ENCODE measurements at regions not wholly inside any gene's neighbourhood (a gene's known extent, or its start where the extent isn't known, plus 50 kb on each side); places are given as distances from the start of the nearest gene placed in this dataset.

DNA sequence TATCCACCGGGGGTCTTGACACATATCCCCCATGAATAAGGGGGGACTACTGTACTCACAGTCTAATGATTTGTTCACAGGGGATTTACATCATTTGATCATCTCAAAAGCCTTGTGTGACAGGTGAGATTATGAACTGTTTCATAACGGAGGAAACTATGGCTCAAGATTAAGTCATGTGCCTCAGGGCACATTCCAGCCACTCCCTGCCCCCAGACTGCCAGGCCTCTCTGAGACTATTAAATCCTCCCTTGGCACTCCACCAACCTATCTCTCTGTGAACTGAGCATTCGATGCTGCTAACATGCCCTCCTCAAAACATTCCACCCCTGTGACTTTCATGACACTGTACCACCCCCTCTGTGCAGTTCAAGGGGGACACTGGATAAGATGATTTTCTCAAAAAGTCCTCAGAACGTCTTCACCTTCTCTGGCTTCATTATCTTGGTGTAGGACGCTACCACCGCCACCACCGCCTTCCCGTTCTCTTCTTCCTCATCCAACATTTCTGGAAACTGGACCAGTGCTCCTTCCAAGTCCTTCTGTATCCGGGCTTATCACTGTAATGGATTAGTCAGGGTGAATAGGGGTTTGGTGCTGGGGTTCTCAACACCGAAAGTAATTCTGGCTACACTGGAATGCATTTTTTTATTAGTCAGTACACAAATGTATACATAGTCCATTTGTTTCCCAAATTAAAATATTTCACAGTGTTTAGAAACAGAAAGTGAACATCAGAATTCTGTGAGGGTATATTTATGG lies 169.6 kb downstream of the KCNS3 start:
- Histone ChIP-seq H4K20me1 (ENCODE audit: insufficient read depth, low read length) (no peaks in the 10 kb centered on the region), H3K27me3 (ENCODE audit: insufficient read depth, low read length) (no peaks in the 10 kb centered on the region), H3K79me2 (ENCODE audit: insufficient read depth, low read length) (no peaks in the 10 kb centered on the region), H3F3A (ENCODE audit: insufficient read depth, low read length) (no peaks in the 10 kb centered on the region), H3K9me2 (ENCODE audit: low read depth, low read length) (no peaks in the 10 kb centered on the region), H3K4me3 (ENCODE audit: low read depth, low read length, poor library complexity, severe bottlenecking) (no peak overlapping the region), H2AFZ (ENCODE audit: low read length) (no peak overlapping the region), H3K9ac (ENCODE audit: low read length) (no peak overlapping the region), H3K4me1 (ENCODE audit: insufficient read depth, low read length, severe bottlenecking) (no peaks in the 10 kb centered on the region), H3K9me3 (ENCODE audit: low read length) (no peaks in the 10 kb centered on the region), H3K4me2 (ENCODE audit: low read length) (no peak overlapping the region), H3K27ac (ENCODE audit: low read depth, low read length, poor library complexity, severe bottlenecking) (no peak overlapping the region), H3K36me3 (ENCODE audit: insufficient read depth, low read length) (no peaks in the 10 kb centered on the region)
- no peak for TF ChIP-seq EZH2 (IDR thresholded peaks at IDR 0.05; ENCODE audit: borderline replicate concordance, low read length)
- TF ChIP-seq, protein P1, sequence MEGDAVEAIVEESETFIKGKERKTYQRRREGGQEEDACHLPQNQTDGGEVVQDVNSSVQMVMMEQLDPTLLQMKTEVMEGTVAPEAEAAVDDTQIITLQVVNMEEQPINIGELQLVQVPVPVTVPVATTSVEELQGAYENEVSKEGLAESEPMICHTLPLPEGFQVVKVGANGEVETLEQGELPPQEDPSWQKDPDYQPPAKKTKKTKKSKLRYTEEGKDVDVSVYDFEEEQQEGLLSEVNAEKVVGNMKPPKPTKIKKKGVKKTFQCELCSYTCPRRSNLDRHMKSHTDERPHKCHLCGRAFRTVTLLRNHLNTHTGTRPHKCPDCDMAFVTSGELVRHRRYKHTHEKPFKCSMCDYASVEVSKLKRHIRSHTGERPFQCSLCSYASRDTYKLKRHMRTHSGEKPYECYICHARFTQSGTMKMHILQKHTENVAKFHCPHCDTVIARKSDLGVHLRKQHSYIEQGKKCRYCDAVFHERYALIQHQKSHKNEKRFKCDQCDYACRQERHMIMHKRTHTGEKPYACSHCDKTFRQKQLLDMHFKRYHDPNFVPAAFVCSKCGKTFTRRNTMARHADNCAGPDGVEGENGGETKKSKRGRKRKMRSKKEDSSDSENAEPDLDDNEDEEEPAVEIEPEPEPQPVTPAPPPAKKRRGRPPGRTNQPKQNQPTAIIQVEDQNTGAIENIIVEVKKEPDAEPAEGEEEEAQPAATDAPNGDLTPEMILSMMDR (IDR thresholded peaks at IDR 0.05; ENCODE audit: low read length): no peak

DNA sequence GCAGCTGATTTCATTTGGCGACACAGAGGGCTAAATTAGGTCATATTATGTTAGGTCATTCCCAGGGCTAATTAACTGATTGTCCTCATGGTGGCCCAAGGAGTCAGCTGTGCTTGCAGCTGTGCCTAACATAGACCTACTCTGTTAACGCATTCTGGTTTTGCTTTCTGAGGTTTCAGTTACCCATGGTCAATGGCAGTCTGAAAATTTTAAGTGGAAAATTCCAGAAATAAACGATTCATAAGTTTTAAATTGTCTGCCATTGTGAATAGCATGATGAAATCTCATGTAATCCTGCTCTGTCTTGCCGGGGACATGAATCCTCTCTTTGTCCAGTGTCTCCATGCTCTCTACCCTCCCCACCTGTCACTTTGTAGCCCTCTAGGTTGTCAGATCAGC lies 168.7 kb downstream of the KCNS3 start:
- no peak overlapping the region for H3K4me3 ChIP-seq (ENCODE audit: low read depth, low read length, poor library complexity, severe bottlenecking)
- H3K9me3 ChIP-seq (ENCODE audit: low read length): no peaks in the 10 kb centered on the region
- no peaks in the 10 kb centered on the region for H3K36me3 ChIP-seq (ENCODE audit: insufficient read depth, low read length)
- no peak overlapping the region for H3K4me2 ChIP-seq (ENCODE audit: low read length)
- no peak overlapping the region for H3K27ac ChIP-seq (ENCODE audit: low read depth, low read length, poor library complexity, severe bottlenecking)
- H2AFZ ChIP-seq (ENCODE audit: low read length): no peak overlapping the region
- H3K4me1 ChIP-seq (ENCODE audit: insufficient read depth, low read length, severe bottlenecking): no peaks in the 10 kb centered on the region
- no peak overlapping the region for H3K9ac ChIP-seq (ENCODE audit: low read length)
- no peaks in the 10 kb centered on the region for H4K20me1 ChIP-seq (ENCODE audit: insufficient read depth, low read length)
- no peaks in the 10 kb centered on the region for H3K79me2 ChIP-seq (ENCODE audit: insufficient read depth, low read length)
- no peaks in the 10 kb centered on the region for H3F3A ChIP-seq (ENCODE audit: insufficient read depth, low read length)
- no peaks in the 10 kb centered on the region for H3K9me2 ChIP-seq (ENCODE audit: low read depth, low read length)
- no peak for TF ChIP-seq EZH2 (IDR thresholded peaks at IDR 0.05; ENCODE audit: borderline replicate concordance, low read length)
- TF ChIP-seq, protein P1 (IDR thresholded peaks at IDR 0.05; ENCODE audit: low read length): no peak
- no peaks in the 10 kb centered on the region for H3K27me3 ChIP-seq (ENCODE audit: insufficient read depth, low read length)

DNA sequence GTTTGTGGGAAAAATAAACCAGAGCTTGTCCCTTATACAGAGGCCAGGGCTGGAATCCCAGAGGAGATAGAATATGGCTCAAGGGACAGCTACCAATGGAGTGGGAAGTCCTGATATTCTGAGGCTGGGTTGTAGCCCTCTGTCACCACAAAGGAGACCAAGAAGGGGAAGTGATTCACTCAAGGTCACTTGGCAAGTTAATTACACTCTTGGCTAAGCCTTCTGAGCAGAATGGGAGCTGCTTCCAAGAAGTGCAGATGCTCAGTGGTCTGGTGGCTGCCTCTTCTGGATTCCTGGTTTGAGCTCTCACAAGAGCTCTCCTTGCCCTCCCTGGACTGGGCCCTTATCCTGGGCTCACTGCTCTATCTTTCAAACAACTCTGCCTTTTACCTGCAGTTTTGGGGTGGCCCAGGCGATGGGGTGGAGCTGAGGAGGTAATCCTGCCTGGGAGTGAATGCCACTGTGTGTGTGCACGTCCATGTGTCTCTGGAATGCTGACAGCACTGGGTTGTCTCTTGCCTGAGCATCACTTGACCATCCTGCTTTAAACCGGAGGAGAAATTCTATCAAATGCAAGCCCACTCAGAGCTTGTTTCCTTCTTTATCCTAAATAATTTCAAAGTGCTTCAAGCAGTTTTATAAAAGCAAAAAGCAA lies 168.2 kb downstream of the KCNS3 start:
- H3K9me3 ChIP-seq (ENCODE audit: low read length): no peaks in the 10 kb centered on the region
- no peaks in the 10 kb centered on the region for H3K27me3 ChIP-seq (ENCODE audit: insufficient read depth, low read length)
- no peaks in the 10 kb centered on the region for H3K4me1 ChIP-seq (ENCODE audit: insufficient read depth, low read length, severe bottlenecking)
- TF ChIP-seq, protein P1 (IDR thresholded peaks at IDR 0.05; ENCODE audit: low read length): no peak
- no peak for TF ChIP-seq EZH2 (IDR thresholded peaks at IDR 0.05; ENCODE audit: borderline replicate concordance, low read length)
- H3F3A ChIP-seq (ENCODE audit: insufficient read depth, low read length): no peaks in the 10 kb centered on the region
- H2AFZ ChIP-seq (ENCODE audit: low read length): no peak overlapping the region
- no peaks in the 10 kb centered on the region for H3K79me2 ChIP-seq (ENCODE audit: insufficient read depth, low read length)
- H3K4me3 ChIP-seq (ENCODE audit: low read depth, low read length, poor library complexity, severe bottlenecking): no peak overlapping the region
- no peaks in the 10 kb centered on the region for H3K36me3 ChIP-seq (ENCODE audit: insufficient read depth, low read length)
- H3K27ac ChIP-seq (ENCODE audit: low read depth, low read length, poor library complexity, severe bottlenecking): no peak overlapping the region
- no peak overlapping the region for H3K4me2 ChIP-seq (ENCODE audit: low read length)
- H4K20me1 ChIP-seq (ENCODE audit: insufficient read depth, low read length): no peaks in the 10 kb centered on the region
- no peak overlapping the region for H3K9ac ChIP-seq (ENCODE audit: low read length)
- no peaks in the 10 kb centered on the region for H3K9me2 ChIP-seq (ENCODE audit: low read depth, low read length)
